Cerebellar cortex (tissue), 1 donor: ENCODE measurements at regions not wholly inside any gene's neighbourhood (a gene's known extent, or its start where the extent isn't known, plus 50 kb on each side); places are given as distances from the start of the nearest gene placed in this dataset.
A peak's percentile ranks its signal among the peaks of the same experiment; 100 is the strongest.
"Not testable (repeated sequence)": the region's sequence is repeated elsewhere in the genome, so short reads cannot be mapped to it uniquely, and the experiment has no call there.

Experiments used
- DNase-seq: peaks from one replicate; pipeline ENCODE4 v3.0.0-alpha.2; 2015; ENCODE audit warnings: low spot score

GRCh38 chr3:21989341-21990042 is 238.5 kb upstream of the ZNF385D start:
- DNase-seq: no peak

- no peak for DNase-seq
Observed at GRCh38 chr3:21991061-21991460, 240.1 kb upstream of the ZNF385D start.

DNA sequence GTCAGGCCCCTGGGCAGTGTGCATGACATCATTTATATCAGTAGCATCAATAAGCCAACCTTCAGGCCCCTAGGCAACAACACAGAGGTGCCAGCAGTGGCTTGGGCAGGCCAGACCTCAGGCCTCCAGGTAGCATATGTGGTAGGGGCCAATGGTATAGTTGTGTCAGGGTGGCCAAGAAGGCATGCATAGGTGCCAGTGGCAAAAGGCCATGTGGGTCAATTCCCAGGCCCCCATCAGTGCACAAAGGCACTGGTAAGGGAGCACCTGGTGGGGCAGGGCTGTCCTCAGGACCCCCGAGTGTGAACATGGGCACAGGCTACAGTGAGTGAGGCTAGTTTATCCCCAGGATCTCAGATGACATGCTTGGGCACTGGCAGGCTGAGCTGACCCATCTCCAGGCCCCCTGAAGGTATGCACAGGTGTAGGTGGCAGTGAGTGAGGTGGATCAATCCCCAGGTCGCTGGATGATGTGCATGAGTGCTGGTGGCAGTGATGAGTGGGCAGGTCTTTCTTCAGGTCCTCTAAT is 244.1 kb upstream of the ZNF385D start:
- no peak for DNase-seq

- DNase-seq: no peak
Observed at GRCh38 chr3:22007368-22007767, 256.4 kb upstream of the ZNF385D start.

- no peak for DNase-seq
Observed at GRCh38 chr3:22010997-22011396, 260.0 kb upstream of the ZNF385D start.

DNA sequence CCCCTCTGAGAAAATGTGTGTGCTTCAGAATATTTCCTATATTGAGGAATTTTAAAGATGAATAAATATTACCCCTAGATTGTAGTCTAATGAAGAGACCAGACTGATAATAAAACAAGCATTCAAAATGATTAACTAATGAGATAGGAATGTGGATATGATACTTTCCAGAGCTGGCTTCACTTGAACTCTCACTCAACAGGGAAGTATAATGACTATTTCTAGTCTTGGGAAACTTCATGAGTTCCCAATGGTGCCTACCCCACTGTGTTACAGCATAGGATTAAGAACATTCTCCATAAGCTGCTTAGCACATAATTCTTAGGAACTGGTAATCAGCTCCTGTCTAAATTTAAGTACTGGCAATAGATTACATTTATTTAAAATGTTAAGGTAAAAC is 261.5 kb upstream of the ZNF385D start:
- DNase-seq: no peak

DNA sequence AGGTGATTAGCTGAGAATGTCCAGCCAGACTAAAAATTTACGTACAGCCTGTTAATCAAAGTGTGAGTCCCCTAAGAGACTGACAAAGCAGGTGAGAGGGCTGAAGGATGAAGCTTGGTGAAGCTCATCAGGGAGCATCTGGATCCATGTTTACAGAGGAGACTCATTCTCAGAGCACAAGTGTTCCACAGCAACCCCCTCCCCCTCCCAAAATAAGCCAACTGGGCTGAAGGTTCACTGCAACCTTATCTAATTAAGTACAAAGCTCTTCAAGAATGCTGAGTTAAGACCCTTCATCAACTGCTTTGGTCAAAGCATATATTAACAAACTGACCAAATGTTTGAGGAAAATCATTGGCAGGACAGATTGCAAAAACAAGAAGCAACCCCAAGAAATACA is 262.6 kb upstream of the ZNF385D start:
- no peak for DNase-seq

- DNase-seq: no peak
Observed at GRCh38 chr3:22016197-22016596, 265.2 kb upstream of the ZNF385D start.

DNA sequence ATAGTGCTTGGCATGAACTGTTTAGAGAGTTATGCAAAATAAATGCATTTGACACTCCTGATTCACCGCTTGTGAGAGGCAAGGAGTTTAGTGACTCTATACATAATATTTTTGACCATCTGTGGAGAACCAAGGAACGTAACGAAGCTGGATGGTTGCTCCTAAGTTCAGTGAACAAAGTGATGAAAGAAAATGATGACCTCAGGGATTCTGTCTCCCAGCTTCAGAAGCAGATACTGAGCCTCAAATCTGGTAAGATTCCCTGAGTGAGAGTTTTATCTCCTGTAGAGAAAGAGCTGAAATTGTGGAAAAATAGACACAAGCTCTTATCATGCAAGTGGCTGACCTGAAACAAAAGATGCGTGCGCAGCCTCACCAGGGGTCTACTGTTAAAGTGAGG is 273.6 kb upstream of the ZNF385D start:
- DNase-seq: not testable (repeated sequence)

GRCh38 chr3:22029480-22029879 is 278.5 kb upstream of the ZNF385D start:
- DNase-seq: no peak

GRCh38 chr3:22039161-22039560 is 288.2 kb upstream of the ZNF385D start:
- DNase-seq: peak; percentile 80

DNA sequence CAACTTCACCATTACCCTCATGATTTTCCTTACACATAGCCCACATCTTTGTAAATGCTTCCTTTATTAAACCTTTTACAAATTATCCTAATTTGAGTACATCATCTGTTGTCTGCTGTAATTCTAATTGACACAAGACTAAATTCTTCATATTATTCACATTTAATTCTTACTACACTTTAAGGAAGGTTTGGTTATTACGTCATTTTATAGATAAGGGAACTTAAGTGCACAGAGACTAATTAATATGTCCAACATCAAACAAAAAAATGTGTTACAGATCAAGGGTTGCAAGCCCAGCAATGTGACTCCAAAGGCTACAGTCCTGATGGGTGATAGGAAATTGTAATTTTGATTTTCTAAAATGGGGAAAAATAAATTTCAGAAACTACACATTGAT is 289.1 kb upstream of the ZNF385D start:
- no peak for DNase-seq

DNA sequence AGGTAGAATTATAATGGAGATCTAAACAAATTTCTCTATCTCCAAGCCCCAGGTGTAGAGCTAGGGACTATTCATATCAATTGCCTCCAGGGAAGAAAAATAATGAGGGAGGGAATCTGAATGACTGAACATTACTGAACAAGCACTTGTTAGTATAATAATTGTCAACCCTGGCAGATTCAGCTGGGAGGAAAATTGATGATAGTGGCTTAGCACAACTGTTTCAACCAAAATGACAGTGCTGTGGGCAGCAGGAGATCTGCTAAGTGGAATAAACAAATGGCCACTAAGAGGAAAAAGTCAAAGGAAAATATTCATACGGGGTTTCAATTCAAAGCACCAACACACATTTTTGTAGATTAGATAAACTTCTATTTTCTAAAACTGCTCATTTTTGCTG is 294.9 kb upstream of the ZNF385D start:
- no peak for DNase-seq

- DNase-seq: peak; percentile 42
Observed at GRCh38 chr3:22063500-22063899, 312.5 kb upstream of the ZNF385D start.

- no peak for DNase-seq
Observed at GRCh38 chr3:22068619-22069018, 317.6 kb upstream of the ZNF385D start.

DNA sequence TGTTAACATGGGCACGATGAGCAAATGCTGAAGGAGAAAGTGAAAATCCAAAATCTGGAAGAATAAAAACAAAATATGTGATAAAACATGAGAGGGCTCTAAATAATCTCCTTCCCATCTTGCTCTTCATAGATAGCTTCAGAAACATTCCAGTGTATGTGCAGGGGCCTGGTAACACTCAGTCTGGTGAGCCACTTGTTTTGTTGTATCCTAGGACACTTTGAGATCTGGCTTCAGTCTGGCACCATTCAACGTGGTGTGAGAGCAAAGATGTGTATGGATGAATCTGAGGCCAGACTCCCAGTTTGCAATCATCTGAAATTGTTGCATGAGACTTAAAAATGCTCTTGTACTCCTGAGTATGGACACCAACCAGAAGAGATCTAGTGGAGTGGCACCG is 337.2 kb upstream of the ZNF385D start:
- DNase-seq: no peak

DNA sequence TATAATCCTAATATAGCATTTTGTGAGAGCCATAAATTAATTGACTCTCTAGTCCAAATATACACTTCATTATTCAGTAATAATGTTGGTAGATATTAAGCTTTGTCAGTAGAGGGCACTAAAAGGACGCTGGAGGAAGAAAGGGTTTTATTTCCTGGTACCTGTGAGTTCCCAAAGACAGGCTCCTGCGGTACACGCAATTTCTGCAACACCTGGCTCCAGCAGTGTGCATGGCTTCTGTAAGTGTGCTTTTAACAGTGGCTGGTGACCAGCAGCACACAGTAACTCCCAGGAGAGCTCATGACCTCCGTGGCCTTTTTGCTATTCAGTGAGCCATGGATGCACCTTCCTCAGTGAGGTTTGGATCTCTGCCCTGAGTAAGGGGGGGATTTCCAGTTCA is 338.3 kb upstream of the ZNF385D start:
- peak; percentile 61 for DNase-seq

GRCh38 chr3:22091329-22091728 is 340.3 kb upstream of the ZNF385D start:
- peak; percentile 43 for DNase-seq

DNA sequence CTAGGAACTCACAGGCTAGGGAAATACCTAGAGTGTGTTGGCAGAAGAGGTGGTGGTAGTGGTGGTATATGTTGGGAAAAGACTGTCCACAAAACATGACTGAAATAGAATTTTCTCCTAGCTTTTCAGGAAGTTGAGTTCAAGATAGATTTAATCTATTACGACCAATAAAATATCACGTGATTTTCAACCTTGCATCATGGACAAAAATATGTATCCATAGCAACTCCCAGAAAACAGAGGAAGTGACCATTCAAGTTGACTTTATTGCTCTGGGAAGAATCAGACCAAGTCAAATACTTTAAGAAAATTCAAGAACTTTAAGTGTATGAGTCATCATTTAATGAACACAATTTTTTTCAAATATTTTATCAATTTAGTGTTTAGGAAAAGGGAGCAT is 347.0 kb upstream of the ZNF385D start:
- no peak for DNase-seq

DNA sequence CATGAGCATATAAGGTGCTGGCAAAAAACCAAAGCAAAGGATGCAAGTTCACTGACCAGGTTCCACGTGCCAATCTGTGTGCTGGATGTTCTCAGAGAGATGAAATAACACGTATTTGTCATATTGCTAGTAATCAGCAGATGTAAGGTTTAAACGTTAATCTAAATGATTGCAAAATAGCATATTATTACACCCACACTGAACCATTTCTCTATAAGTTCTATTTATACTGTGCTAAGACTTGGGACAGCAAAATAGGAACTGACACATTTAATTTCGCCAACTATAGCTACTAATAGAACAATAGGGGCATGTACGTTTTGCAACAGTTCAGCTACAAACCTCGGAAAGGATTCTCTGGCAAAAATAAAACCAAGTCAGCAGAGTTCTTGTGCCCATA is 350.3 kb upstream of the ZNF385D start:
- no peak for DNase-seq

DNA sequence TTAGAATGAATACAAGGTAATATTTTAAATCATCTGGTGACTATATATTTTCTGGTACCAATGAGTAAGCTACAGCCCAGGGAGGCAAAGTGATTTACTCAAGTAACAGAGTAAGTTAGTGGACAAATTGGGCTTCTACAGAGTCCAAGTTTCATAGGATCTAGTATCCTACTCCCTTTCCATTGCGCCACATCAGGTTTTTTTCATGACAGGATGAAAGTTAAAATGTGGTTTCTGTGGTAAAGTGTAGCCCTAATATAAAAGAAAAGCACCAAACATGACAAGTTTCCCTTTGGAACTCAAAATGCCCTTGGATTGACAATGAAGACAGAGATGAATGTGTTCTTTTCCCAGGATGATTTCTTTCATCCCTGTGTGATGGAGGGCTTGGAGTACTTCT is 350.8 kb upstream of the ZNF385D start:
- no peak for DNase-seq

GRCh38 chr3:22103423-22103822 is 352.4 kb upstream of the ZNF385D start:
- DNase-seq: no peak

DNA sequence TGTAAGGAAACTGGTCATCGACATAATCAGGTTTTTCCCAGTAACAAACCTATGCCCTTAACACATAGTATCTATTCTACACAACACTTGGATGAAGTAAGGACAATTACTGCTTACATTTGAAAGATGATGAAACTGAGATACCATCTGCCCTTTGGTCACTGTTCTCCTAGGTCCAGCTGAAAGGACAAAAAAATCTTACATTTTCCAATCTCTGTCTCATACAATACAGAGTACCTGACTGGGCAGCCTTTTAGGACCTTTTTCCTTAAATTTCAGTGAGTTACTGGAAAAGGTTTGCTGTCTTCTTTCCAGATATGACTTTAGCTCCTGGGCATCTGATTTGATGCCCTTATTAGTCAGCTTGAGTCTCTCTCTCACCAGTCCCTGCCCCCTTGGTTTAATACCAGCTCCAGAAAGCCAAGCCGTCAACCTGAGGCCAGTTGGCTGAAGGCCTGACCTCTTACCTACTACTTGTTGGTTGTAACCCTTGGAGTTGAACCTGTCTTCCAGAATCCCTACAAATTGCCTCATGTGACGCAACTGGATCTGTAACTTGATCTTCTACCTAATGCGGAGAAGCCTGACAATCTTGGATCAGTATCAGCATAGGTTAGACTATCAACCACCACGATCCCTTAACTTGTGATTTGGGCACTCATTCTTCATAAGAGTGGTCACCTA is 355.3 kb upstream of the ZNF385D start:
- DNase-seq: no peak

GRCh38 chr3:22111226-22111625 is 360.2 kb upstream of the ZNF385D start:
- DNase-seq: no peak
